ENCODE measurements at regions not wholly inside any gene's neighbourhood (a gene's known extent, or its start where the extent isn't known, plus 50 kb on each side); places are given as distances from the start of the nearest gene placed in this dataset.
A peak's percentile ranks its signal among the peaks of the same experiment; 100 is the strongest.
"Not testable (repeated sequence)": the region's sequence is repeated elsewhere in the genome, so short reads cannot be mapped to it uniquely, and the experiment has no call there.

- Mint-ChIP-seq H3K27ac (ENCODE audit: unreplicated experiment) (no peak overlapping the region), H3K4me1 (ENCODE audit: unreplicated experiment) (no peaks in the 10 kb centered on the region), H3K9me3 (ENCODE audit: unreplicated experiment) (no peaks in the 10 kb centered on the region), H3K27me3 (ENCODE audit: unreplicated experiment) (peaks cover 4% of the 10 kb centered on the region), H3K4me3 (ENCODE audit: unreplicated experiment) (no peak overlapping the region), H3K36me3 (ENCODE audit: low read depth, unreplicated experiment) (no peaks in the 10 kb centered on the region)
- DNase-seq (ENCODE audit: low spot score), result no peak
- TF ChIP-seq CTCF (IDR thresholded peaks at IDR 0.05; ENCODE audit: unreplicated experiment), result no peak
These were observed 130.4 kb upstream of the ATP10A start for GRCh38 chr15:25993506-25993905.

DNA sequence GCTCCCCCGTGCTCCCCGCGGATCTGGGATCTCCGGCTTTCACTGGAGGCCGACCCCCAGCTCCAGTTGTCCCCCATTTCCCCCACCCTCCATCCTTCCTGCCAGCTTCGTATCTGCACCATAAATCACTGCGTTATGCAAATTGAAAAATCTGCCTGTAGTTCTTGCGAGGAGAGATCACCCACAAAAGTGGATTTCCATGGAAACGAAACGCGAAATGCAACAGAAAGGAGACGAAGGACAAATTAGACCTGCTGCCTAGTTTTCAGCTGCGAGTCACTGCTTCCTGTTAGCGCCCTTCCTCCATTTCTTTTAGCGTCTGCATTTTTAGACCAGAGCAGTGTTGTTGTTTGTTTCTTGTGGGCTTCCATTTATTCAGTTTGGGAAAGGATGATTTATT, 127.1 kb upstream of the ATP10A start:
- peaks cover 4% of the 10 kb centered on the region for H3K27me3 Mint-ChIP-seq (ENCODE audit: unreplicated experiment)
- no peaks in the 10 kb centered on the region for H3K36me3 Mint-ChIP-seq (ENCODE audit: low read depth, unreplicated experiment)
- no peak overlapping the region for H3K27ac Mint-ChIP-seq (ENCODE audit: unreplicated experiment)
- DNase-seq (ENCODE audit: low spot score), result no peak
- no peaks in the 10 kb centered on the region for H3K4me1 Mint-ChIP-seq (ENCODE audit: unreplicated experiment)
- no peak for TF ChIP-seq CTCF (IDR thresholded peaks at IDR 0.05; ENCODE audit: unreplicated experiment)
- H3K9me3 Mint-ChIP-seq (ENCODE audit: unreplicated experiment), result no peaks in the 10 kb centered on the region
- no peak overlapping the region for H3K4me3 Mint-ChIP-seq (ENCODE audit: unreplicated experiment)

GRCh38 chr15:25989327-25989726, 126.2 kb upstream of the ATP10A start:
- DNase-seq (ENCODE audit: low spot score), result peak; percentile 6
- peaks cover 4% of the 10 kb centered on the region for H3K27me3 Mint-ChIP-seq (ENCODE audit: unreplicated experiment)
- H3K4me1 Mint-ChIP-seq (ENCODE audit: unreplicated experiment), result no peaks in the 10 kb centered on the region
- H3K27ac Mint-ChIP-seq (ENCODE audit: unreplicated experiment), result no peak overlapping the region
- H3K4me3 Mint-ChIP-seq (ENCODE audit: unreplicated experiment), result no peak overlapping the region
- no peaks in the 10 kb centered on the region for H3K36me3 Mint-ChIP-seq (ENCODE audit: low read depth, unreplicated experiment)
- no peaks in the 10 kb centered on the region for H3K9me3 Mint-ChIP-seq (ENCODE audit: unreplicated experiment)
- peak; percentile 25 for TF ChIP-seq CTCF (IDR thresholded peaks at IDR 0.05; ENCODE audit: unreplicated experiment)

GRCh38 chr15:25988716-25989115, 125.6 kb upstream of the ATP10A start:
- not testable (repeated sequence) for H3K27ac Mint-ChIP-seq (ENCODE audit: unreplicated experiment); H3K9me3 Mint-ChIP-seq (ENCODE audit: unreplicated experiment); DNase-seq (ENCODE audit: low spot score); H3K27me3 Mint-ChIP-seq (ENCODE audit: unreplicated experiment); H3K36me3 Mint-ChIP-seq (ENCODE audit: low read depth, unreplicated experiment); H3K4me3 Mint-ChIP-seq (ENCODE audit: unreplicated experiment); H3K4me1 Mint-ChIP-seq (ENCODE audit: unreplicated experiment)

DNA sequence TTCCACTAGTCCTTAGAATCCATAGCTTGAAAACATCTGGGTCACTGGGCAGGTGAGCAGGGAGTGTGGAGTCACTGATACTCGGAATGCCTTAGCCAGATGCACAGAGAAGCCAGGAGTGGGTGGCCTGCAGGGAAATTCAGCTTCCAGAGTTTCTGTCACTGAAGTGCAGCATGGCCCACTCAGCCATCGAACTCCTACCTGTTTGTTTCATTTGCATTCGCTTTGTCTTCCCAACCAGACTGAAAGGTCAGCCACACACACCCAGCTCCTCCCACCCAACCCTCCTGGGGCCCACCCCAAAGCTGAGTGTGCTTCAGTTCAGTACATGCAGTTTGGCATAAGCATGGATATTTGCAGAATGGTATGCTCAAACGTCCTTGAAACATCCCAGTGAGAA, 124.5 kb upstream of the ATP10A start:
- no peak overlapping the region for H3K27ac Mint-ChIP-seq (ENCODE audit: unreplicated experiment)

More for the DNA sequence above, 124.5 kb upstream of the ATP10A start:
- TF ChIP-seq CTCF (IDR thresholded peaks at IDR 0.05; ENCODE audit: unreplicated experiment), result no peak
- Mint-ChIP-seq H3K4me3 (ENCODE audit: unreplicated experiment) (no peak overlapping the region), H3K27me3 (ENCODE audit: unreplicated experiment) (peaks cover 4% of the 10 kb centered on the region), H3K4me1 (ENCODE audit: unreplicated experiment) (no peaks in the 10 kb centered on the region), H3K9me3 (ENCODE audit: unreplicated experiment) (no peaks in the 10 kb centered on the region), H3K36me3 (ENCODE audit: low read depth, unreplicated experiment) (no peaks in the 10 kb centered on the region)
- no peak for DNase-seq (ENCODE audit: low spot score)
